ENCODE measurements at regions not wholly inside any gene's neighbourhood (a gene's known extent, or its start where the extent isn't known, plus 50 kb on each side); places are given as distances from the start of the nearest gene placed in this dataset.

GRCh38 chr9:85130260-85130659 is 460.7 kb downstream of the NTRK2 start:
- no peak for TF ChIP-seq CTCF (IDR thresholded peaks at IDR 0.05; ENCODE audit: insufficient read depth, low read length)
- no peak for TF ChIP-seq POLR2AphosphoS5 (IDR thresholded peaks at IDR 0.05; ENCODE audit: low read depth)

All from HL-60 (cell line).